AG10803 (cell line): ENCODE measurements at regions not wholly inside any gene's neighbourhood (a gene's known extent, or its start where the extent isn't known, plus 50 kb on each side); places are given as distances from the start of the nearest gene placed in this dataset.

Source experiments
- DNase-seq: peaks from one replicate; pipeline ENCODE4 v3.0.0; 2010; ENCODE audit warnings: low read depth
- H3K4me3 ChIP-seq: 2 replicates; pipeline ENCODE4 v1.5.1; 2011; ENCODE audit warnings: mild to moderate bottlenecking, low read length, control low read depth
- CTCF ChIP-seq: conservative IDR thresholded peaks from 2 replicates; pipeline ENCODE4 v1.5.1; 2011; ENCODE audit warnings: mild to moderate bottlenecking, low read length, control low read depth, inconsistent platforms

GRCh38 chr13:109348519-109349258, 437.7 kb downstream of the IRS2 start:
- H3K4me3 ChIP-seq, result no peak overlapping the region
- no peak for TF ChIP-seq CTCF
- DNase-seq, result peak; percentile 69

GRCh38 chr13:109346060-109346459, 440.3 kb downstream of the IRS2 start:
- DNase-seq, result no peak
- no peak for TF ChIP-seq CTCF
- H3K4me3 ChIP-seq, result no peak overlapping the region

- peak; percentile 72 for DNase-seq
- TF ChIP-seq CTCF, result no peak
- H3K4me3 ChIP-seq, result no peak overlapping the region
Observed at GRCh38 chr13:109345433-109345941, 440.9 kb downstream of the IRS2 start.

- peak; percentile 71 for DNase-seq
- no peak overlapping the region for H3K4me3 ChIP-seq
- no peak for TF ChIP-seq CTCF
Observed at GRCh38 chr13:109344552-109345157, 441.7 kb downstream of the IRS2 start.

- DNase-seq, result peak; percentile 88
- no peak for TF ChIP-seq CTCF
- no peak overlapping the region for H3K4me3 ChIP-seq
Observed at GRCh38 chr13:109336730-109337129, 449.7 kb downstream of the IRS2 start.

GRCh38 chr13:109333893-109334651, 452.3 kb downstream of the IRS2 start:
- TF ChIP-seq CTCF, result no peak
- no peak overlapping the region for H3K4me3 ChIP-seq
- DNase-seq, result no peak
